ENCODE measurements at regions not wholly inside any gene's neighbourhood (a gene's known extent, or its start where the extent isn't known, plus 50 kb on each side); places are given as distances from the start of the nearest gene placed in this dataset.

DNA sequence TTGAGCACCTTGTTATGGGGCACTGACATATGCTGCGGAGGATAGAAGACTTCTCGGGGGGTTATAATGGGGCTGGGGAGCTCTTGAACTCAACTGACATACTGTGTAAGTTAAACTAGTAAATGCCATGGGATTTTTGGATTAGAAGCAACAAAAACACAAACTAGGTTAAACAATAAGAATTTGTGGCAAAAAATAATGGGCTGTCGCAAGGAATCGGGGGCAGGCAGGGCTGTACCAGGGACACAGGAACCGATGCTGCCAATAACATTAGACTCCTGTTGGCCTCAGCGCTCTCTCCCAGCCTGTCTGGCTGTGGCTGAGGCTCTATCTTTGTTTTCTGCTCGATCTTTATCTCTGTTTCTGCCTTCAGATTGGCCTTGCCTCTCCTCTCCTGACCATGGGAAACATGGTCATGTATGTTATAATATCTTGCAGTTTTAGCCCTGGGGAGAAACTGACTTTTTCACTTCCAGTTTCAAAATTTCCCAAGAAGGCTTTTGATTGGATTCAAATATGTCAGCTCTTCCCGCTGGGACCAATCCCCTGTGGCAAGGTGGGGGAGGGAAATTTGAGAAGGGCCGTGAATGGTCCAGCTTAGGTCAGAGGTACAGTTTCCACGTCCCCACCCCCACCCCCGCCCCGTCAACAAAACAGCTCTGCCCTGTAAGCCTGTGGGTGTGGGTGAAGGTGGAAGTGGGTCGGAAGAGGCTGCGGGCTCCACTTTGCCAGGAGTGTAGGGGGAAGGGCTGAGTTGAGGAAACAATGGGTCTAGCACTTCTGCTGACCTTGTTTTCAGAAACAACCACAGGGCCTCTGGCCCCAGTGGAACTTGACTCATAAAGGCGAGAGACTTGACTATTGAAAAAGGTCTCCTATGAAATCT lies 161.1 kb upstream of the TBL1XR1 start:
- 30% methylated on average over 10 of the region's 15 CpGs; no CpG with 5 or more reads in 1 of the 2 experiments for WGBS, 2 experiments (ENCODE audit: extremely low coverage in 1 of 2, insufficient coverage in 1 of 2, insufficient read length in 1 of 2, insufficient replicate concordance in 2 of 2, low coverage in 1 of 2, low lambda C conversion rate in 2 of 2, missing lambda C conversion rate in 1 of 2)

More for the DNA sequence above, 161.1 kb upstream of the TBL1XR1 start:
- Histone ChIP-seq H3K9me3 (ENCODE audit: insufficient read depth in 2 of 2, low read depth in 1 of 2, low read length in 1 of 2) (no peaks in the 10 kb centered on the region), H4K91ac (replicated peaks; ENCODE audit: insufficient read length, low read length) (peak overlapping the region; percentile 98), H3K56ac (replicated peaks; ENCODE audit: insufficient read length, low read depth, low read length) (no peak overlapping the region), H3K27me3 (replicated peaks in 1 of 4; ENCODE audit: control insufficient read depth in 3 of 4, extremely low read depth in 1 of 4, insufficient read depth in 3 of 4, low read length in 3 of 4) (no peaks in the 10 kb centered on the region; a peak in 2 of 7 replicates), H2BK20ac (ENCODE audit: low read length) (peak overlapping the region; percentile 88; the same call in 1 of the 2 replicates), H3K4me2 (ENCODE audit: insufficient read depth in 1 of 2, low read depth in 2 of 2, low read length in 2 of 2) (peak overlapping the region; percentile 65 to 80), H2BK12ac (ENCODE audit: low read depth, low read length) (peak overlapping the region; percentile 99), H3K27ac (ENCODE audit: low read depth, low read length) (peak overlapping the region; percentile 54), H3K36me3 (ENCODE audit: control insufficient read depth in 2 of 4, insufficient read depth in 4 of 4, low read length in 3 of 4) (no peaks in the 10 kb centered on the region), H2AFZ (ENCODE audit: low read length) (peak overlapping the region; percentile 86; the same call in 1 of the 2 replicates), H3K79me1 (ENCODE audit: low read depth, low read length) (no peaks in the 10 kb centered on the region), H3K9ac (replicated peaks in 1 of 4; ENCODE audit: extremely low read depth in 1 of 4, low read depth in 3 of 4, low read length in 3 of 4) (peak overlapping the region in 3 of 4 experiments; percentile 13 to 54 (median 39); a peak in 2 of 7 replicates), H3K4me3 (ENCODE audit: extremely low read depth in 1 of 4, insufficient read depth in 2 of 4, low read depth in 3 of 4, low read length in 4 of 4) (peak overlapping the region in 3 of 4 experiments; percentile 2 to 56 (median 4); a peak in 4 of 8 replicates), H4K20me1 (replicated peaks in 1 of 2; ENCODE audit: control insufficient read depth in 1 of 2, insufficient read depth in 2 of 2, low read length in 2 of 2) (no peaks in the 10 kb centered on the region), H4K8ac (ENCODE audit: extremely low read depth, insufficient read depth, low read length) (peak overlapping the region; percentile 94; the same call in 1 of the 2 replicates), H3K4ac (replicated peaks; ENCODE audit: insufficient read length, low read depth, low read length) (peak overlapping the region; percentile 99), H3K23ac (ENCODE audit: insufficient read length) (no peak overlapping the region), H2BK15ac (ENCODE audit: low read length) (0 out of 2 replicates have a peak overlapping the region, but pooled peaks have one; percentile 53), H2AK5ac (ENCODE audit: low read depth, low read length) (peak overlapping the region; percentile 66; the same call in 1 of the 2 replicates), H3K14ac (ENCODE audit: insufficient read length) (no peak overlapping the region), H3K4me1 (replicated peaks in 1 of 4; ENCODE audit: control insufficient read depth in 3 of 4, insufficient read depth in 4 of 4, low read length in 3 of 4) (peaks cover 10 to 33% (median 20%) of the 10 kb centered on the region in 4 experiments), H3K23me2 (ENCODE audit: low read depth, low read length) (peaks cover 7% of the 10 kb centered on the region), H2BK120ac (replicated peaks; ENCODE audit: low read depth, low read length) (peak overlapping the region; percentile 99), H3K79me2 (ENCODE audit: control insufficient read depth in 1 of 2, insufficient read depth in 2 of 2, low read length in 2 of 2) (no peaks in the 10 kb centered on the region), H4K5ac (ENCODE audit: insufficient read length, low read depth, low read length) (peak overlapping the region; percentile 86), H3K18ac (ENCODE audit: extremely low read depth, low read length) (peak overlapping the region; percentile 97), H2BK5ac (ENCODE audit: low read depth, low read length) (peak overlapping the region; percentile 96; the same call in 1 of the 2 replicates)
- FAIRE-seq (no peak), DNase-seq (ENCODE audit: low read depth in 1 of 2, low spot score in 2 of 2) (peak in 1 of 2 experiments; percentile 56)
- ChIA-PET POLR2A (ENCODE audit: partially characterized antibody) (interaction anchor here (0.9 to 6.2 kb wide), 5 partner anchors 108 to 252 kb away, joined by 3 to 82 read pairs (median 6); partner anchors contain the start of gene TBL1XR1), CTCF (ENCODE audit: partially characterized antibody) (no interaction called here)
